Large intestine (tissue), 3 donors: ENCODE measurements at regions not wholly inside any gene's neighbourhood (a gene's known extent, or its start where the extent isn't known, plus 50 kb on each side); places are given as distances from the start of the nearest gene placed in this dataset.

Source experiments
- DNase-seq, 2 donors: peaks; one replicate each; pipeline versions ENCODE4 v3.0.0 to v3.0.0-alpha.2; 2013
- H3K27ac ChIP-seq: one replicate; pipeline ENCODE4 v1.5.1; 2013; ENCODE audit warnings: low read length
- H3K27me3 ChIP-seq: 2 replicates; pipeline ENCODE4 v1.6.1; 2013; ENCODE audit warnings: low read length; ENCODE audit not compliant: control insufficient read depth, insufficient read depth
- H3K36me3 ChIP-seq: 2 replicates; pipeline ENCODE4 v1.6.1; 2013; ENCODE audit warnings: low read length; ENCODE audit not compliant: control insufficient read depth, insufficient read depth
- H3K4me1 ChIP-seq: one replicate; pipeline ENCODE4 v1.6.1; 2013; ENCODE audit warnings: low read length; ENCODE audit not compliant: control insufficient read depth, insufficient read depth
- H3K4me3 ChIP-seq: one replicate; pipeline ENCODE4 v1.5.1; 2013; ENCODE audit warnings: low read length
- H3K9me3 ChIP-seq: one replicate; pipeline ENCODE4 v1.6.1; 2013; ENCODE audit warnings: mild to moderate bottlenecking, low read depth, low read length, moderate library complexity; ENCODE audit not compliant: control insufficient read depth
- WGBS: methylation state at CpG from one replicate; pipeline ENCODE4 v1.1.5; 2013; ENCODE audit warnings: low lambda C conversion rate; ENCODE audit not compliant: insufficient coverage; 5-methylcytosine and 5-hydroxymethylcytosine counted together

GRCh38 chr2:12320027-12320734, 396.6 kb upstream of the TRIB2 start:
- 84% methylated on average over 7 of the region's 7 CpGs for WGBS
- no peak overlapping the region for H3K27ac ChIP-seq

GRCh38 chr2:12320991-12321641, 395.6 kb upstream of the TRIB2 start:
- no peaks in the 10 kb centered on the region for H3K4me1 ChIP-seq
- WGBS: no CpG with 5 or more reads among the region's 7 CpGs
- H3K9me3 ChIP-seq: no peaks in the 10 kb centered on the region
- H3K27ac ChIP-seq: no peak overlapping the region
- no peaks in the 10 kb centered on the region for H3K36me3 ChIP-seq
- H3K27me3 ChIP-seq: no peaks in the 10 kb centered on the region
- H3K4me3 ChIP-seq: no peak overlapping the region
- no peak for DNase-seq

More at GRCh38 chr2:12320027-12320734, 396.6 kb upstream of the TRIB2 start:
- Histone ChIP-seq H3K4me3 (no peak overlapping the region), H3K9me3 (no peaks in the 10 kb centered on the region), H3K36me3 (no peaks in the 10 kb centered on the region), H3K27me3 (no peaks in the 10 kb centered on the region), H3K4me1 (no peaks in the 10 kb centered on the region)
- no peak for DNase-seq

- Histone ChIP-seq H3K4me3 (no peak overlapping the region), H3K9me3 (no peaks in the 10 kb centered on the region), H3K36me3 (no peaks in the 10 kb centered on the region), H3K27me3 (no peaks in the 10 kb centered on the region), H3K27ac (no peak overlapping the region), H3K4me1 (no peaks in the 10 kb centered on the region)
- DNase-seq: no peak
- 95% methylated on average over 2 of the region's 2 CpGs for WGBS
Measured at GRCh38 chr2:12321886-12322285, 394.9 kb upstream of the TRIB2 start.

GRCh38 chr2:12325806-12326205, 390.9 kb upstream of the TRIB2 start:
- no peaks in the 10 kb centered on the region for H3K4me1 ChIP-seq
- DNase-seq: no peak
- no peak overlapping the region for H3K27ac ChIP-seq
- H3K36me3 ChIP-seq: no peaks in the 10 kb centered on the region
- H3K27me3 ChIP-seq: no peaks in the 10 kb centered on the region
- H3K9me3 ChIP-seq: no peaks in the 10 kb centered on the region
- no peak overlapping the region for H3K4me3 ChIP-seq
- 50% methylated on average over 1 of the region's 9 CpGs for WGBS

GRCh38 chr2:12326449-12327190, 390.1 kb upstream of the TRIB2 start:
- no peak for DNase-seq

GRCh38 chr2:12330916-12331315, 385.8 kb upstream of the TRIB2 start:
- H3K9me3 ChIP-seq: no peaks in the 10 kb centered on the region
- H3K27ac ChIP-seq: no peak overlapping the region
- H3K4me1 ChIP-seq: no peaks in the 10 kb centered on the region
- DNase-seq: no peak
- WGBS: 90% methylated on average over 2 of the region's 3 CpGs
- H3K4me3 ChIP-seq: no peak overlapping the region
- no peaks in the 10 kb centered on the region for H3K36me3 ChIP-seq
- no peaks in the 10 kb centered on the region for H3K27me3 ChIP-seq

More at GRCh38 chr2:12326449-12327190, 390.1 kb upstream of the TRIB2 start:
- no peaks in the 10 kb centered on the region for H3K4me1 ChIP-seq
- no peaks in the 10 kb centered on the region for H3K36me3 ChIP-seq
- no peak overlapping the region for H3K4me3 ChIP-seq
- no peak overlapping the region for H3K27ac ChIP-seq
- H3K27me3 ChIP-seq: no peaks in the 10 kb centered on the region
- 80% methylated on average over 2 of the region's 12 CpGs for WGBS
- no peaks in the 10 kb centered on the region for H3K9me3 ChIP-seq

- H3K4me3 ChIP-seq: no peak overlapping the region
- no peaks in the 10 kb centered on the region for H3K4me1 ChIP-seq
- no peak overlapping the region for H3K27ac ChIP-seq
- 86% methylated on average over 1 of the region's 2 CpGs for WGBS
- H3K36me3 ChIP-seq: no peaks in the 10 kb centered on the region
- DNase-seq: no peak
- H3K27me3 ChIP-seq: no peaks in the 10 kb centered on the region
- H3K9me3 ChIP-seq: no peaks in the 10 kb centered on the region
Measured at GRCh38 chr2:12331698-12332097, 385.0 kb upstream of the TRIB2 start.

- H3K4me1 ChIP-seq: no peaks in the 10 kb centered on the region
- H3K27me3 ChIP-seq: no peaks in the 10 kb centered on the region
- DNase-seq: no peak
- no peaks in the 10 kb centered on the region for H3K9me3 ChIP-seq
- no peak overlapping the region for H3K27ac ChIP-seq
- no peaks in the 10 kb centered on the region for H3K36me3 ChIP-seq
- 67% methylated on average over 2 of the region's 2 CpGs for WGBS
- no peak overlapping the region for H3K4me3 ChIP-seq
Measured at GRCh38 chr2:12333293-12333692, 383.4 kb upstream of the TRIB2 start.

- Histone ChIP-seq H3K9me3 (no peaks in the 10 kb centered on the region), H3K27me3 (no peaks in the 10 kb centered on the region), H3K4me3 (no peak overlapping the region), H3K36me3 (no peaks in the 10 kb centered on the region), H3K4me1 (no peaks in the 10 kb centered on the region), H3K27ac (no peak overlapping the region)
- no peak for DNase-seq
- WGBS: 48% methylated on average over 3 of the region's 11 CpGs
Measured at GRCh38 chr2:12334412-12334966, 382.2 kb upstream of the TRIB2 start.

- no CpG with 5 or more reads among the region's 6 CpGs for WGBS
- Histone ChIP-seq H3K27me3 (no peaks in the 10 kb centered on the region), H3K4me1 (no peaks in the 10 kb centered on the region), H3K9me3 (no peaks in the 10 kb centered on the region), H3K27ac (no peak overlapping the region), H3K4me3 (no peak overlapping the region), H3K36me3 (no peaks in the 10 kb centered on the region)
- no peak for DNase-seq
Measured at GRCh38 chr2:12335131-12335530, 381.6 kb upstream of the TRIB2 start.
